ENCODE measurements at regions not wholly inside any gene's neighbourhood (a gene's known extent, or its start where the extent isn't known, plus 50 kb on each side); places are given as distances from the start of the nearest gene placed in this dataset.

DNA sequence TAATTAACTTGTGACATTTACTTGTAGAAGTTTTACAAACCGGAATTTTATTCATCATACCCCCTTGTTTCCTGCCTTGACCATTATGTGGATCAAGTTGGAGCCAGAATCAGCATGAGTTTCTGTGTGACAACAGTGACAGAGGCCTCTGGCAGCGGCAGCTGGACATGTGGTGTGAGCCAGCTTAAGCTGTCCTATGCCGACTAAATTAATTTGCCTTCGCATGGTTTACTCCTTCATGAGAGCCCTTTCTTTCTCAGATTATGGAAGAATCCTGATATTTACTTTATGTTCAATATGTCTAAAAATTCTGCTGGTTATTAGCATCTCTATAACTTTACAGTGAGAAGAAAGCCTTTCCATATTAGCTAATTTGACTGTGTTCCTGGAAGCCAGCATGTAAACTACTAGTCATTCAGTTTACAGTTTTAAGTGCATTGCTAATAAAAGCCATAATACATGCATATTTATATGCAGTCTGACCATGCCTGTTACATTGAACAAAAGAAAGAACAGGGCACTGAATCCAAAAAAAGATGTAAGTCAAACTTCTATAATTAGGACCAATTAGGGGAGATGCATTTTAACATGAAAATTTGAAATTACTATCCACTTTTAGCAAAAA lies 495.8 kb upstream of the ACVR2A start:
- TF ChIP-seq CTCF (IDR thresholded peaks at IDR 0.05) (no peak), POLR2A (IDR thresholded peaks at IDR 0.05) (no peak)
